Muscle layer of colon (tissue), 2 donors: ENCODE measurements at regions not wholly inside any gene's neighbourhood (a gene's known extent, or its start where the extent isn't known, plus 50 kb on each side); places are given as distances from the start of the nearest gene placed in this dataset.
"Not testable (repeated sequence)": the region's sequence is repeated elsewhere in the genome, so short reads cannot be mapped to it uniquely, and the experiment has no call there.

Source experiments
- H3K27ac ChIP-seq: one replicate; pipeline ENCODE4 v1.7.0; 2013; ENCODE audit warnings: low read depth, mild to moderate bottlenecking, low read length, moderate library complexity
- H3K27me3 ChIP-seq, 2 donors: one replicate each; pipeline ENCODE4 v1.7.0; 2013; ENCODE audit warnings: low read length in 2 of 2, mild to moderate bottlenecking in 2 of 2; ENCODE audit not compliant: insufficient read depth in 2 of 2, control insufficient read depth in 1 of 2
- H3K36me3 ChIP-seq: one replicate; pipeline ENCODE4 v1.7.0; 2013; ENCODE audit warnings: mild to moderate bottlenecking, low read length; ENCODE audit not compliant: insufficient read depth
- H3K4me1 ChIP-seq: one replicate; pipeline ENCODE4 v1.7.0; 2013; ENCODE audit warnings: mild to moderate bottlenecking, low read length; ENCODE audit not compliant: insufficient read depth
- H3K4me3 ChIP-seq, 2 donors: one replicate each; pipeline ENCODE4 v1.7.0; 2013; ENCODE audit warnings: low read length in 2 of 2, low read depth in 1 of 2, mild to moderate bottlenecking in 1 of 2, moderate library complexity in 1 of 2
- H3K9ac ChIP-seq: one replicate; pipeline ENCODE4 v1.7.0; 2013; ENCODE audit warnings: low read length
- H3K9me3 ChIP-seq: one replicate; pipeline ENCODE4 v1.7.0; 2013; ENCODE audit warnings: mild to moderate bottlenecking, low read length
- donor health status: abdominal sarcoma.
- donor health status: Adenocarcinoma of cecum.

DNA sequence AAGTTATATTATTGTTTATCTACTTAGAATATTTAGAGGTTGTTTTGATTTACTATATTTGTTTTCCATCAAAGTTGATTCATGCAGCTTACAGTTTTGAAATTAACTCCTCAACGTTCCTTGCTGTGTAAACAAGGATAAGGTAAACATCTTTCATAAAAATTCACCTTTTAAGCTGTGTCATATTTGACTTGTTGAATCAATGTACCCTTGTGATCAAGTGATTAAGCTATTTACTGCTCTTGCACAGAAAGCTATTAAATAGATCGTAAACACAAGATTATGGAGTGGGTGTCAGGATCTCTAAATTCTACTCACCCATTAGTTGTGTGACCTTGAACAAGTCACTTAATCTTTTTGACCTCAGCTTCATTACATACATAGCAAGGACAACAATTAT lies 2054.0 kb upstream of the NUDT12 start:
- no peak overlapping the region for H3K4me3 ChIP-seq
- no peak overlapping the region for H3K9ac ChIP-seq
- no peaks in the 10 kb centered on the region for H3K4me1 ChIP-seq
- no peaks in the 10 kb centered on the region for H3K36me3 ChIP-seq
- no peaks in the 10 kb centered on the region for H3K27me3 ChIP-seq
- H3K27ac ChIP-seq = no peak overlapping the region
- no peaks in the 10 kb centered on the region for H3K9me3 ChIP-seq

DNA sequence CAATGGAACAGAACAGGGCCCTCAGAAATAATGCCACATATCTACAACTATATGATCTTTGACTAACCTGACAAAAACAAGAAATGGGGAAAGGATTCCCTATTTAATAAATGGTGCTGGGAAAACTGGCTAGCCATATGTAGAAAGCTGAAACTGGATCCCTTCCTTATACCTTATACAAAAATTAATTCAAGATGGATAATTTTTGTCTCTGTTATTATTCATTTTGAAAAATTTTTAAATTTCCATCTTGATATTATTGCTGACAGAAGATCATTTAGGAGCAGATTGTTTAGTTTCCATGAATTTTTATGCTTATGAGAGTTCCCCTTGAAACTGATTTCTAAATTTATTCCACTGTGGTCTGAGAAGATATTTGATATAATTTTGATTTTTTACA lies 2039.8 kb upstream of the NUDT12 start:
- H3K9me3 ChIP-seq, H3K27ac ChIP-seq, H3K36me3 ChIP-seq, H3K27me3 ChIP-seq, H3K4me3 ChIP-seq, H3K9ac ChIP-seq, H3K4me1 ChIP-seq: not testable (repeated sequence)

DNA sequence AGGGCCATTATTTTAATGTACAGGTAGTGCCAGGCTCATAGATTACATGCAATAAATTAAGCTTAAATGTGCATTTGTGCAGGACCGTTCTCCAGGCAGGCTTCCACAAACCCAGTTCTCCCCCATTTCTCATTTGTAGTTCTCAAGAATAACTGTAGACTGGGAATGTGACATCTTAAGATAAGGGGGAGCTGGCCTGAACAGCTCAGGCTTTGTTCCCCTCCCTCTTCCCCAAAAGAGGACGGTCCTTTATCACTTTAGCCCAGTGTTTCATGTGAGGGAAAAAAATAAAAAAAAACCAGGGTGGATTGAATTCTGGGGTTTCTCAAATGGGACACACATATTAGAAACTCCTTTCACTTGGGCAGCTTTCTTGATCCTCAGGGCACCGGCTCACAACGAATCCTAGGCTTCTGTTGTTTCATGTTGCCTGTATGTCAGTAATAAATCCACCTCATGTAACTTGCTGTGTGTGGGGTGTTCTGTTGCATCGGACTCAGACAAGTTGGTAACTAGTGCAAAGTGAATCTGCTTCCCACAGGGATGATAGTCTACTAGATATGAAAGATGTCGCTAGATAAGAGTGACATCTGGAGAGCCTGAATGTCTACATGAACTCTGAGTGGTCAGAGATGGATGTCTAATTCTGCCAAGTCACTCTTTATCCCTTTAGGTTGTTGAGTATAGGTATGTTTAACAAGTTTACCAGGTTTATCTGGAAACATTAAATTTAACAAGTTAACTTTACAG lies 2030.6 kb upstream of the NUDT12 start:
- H3K27me3 ChIP-seq = no peaks in the 10 kb centered on the region
- no peak overlapping the region for H3K4me3 ChIP-seq
- no peak overlapping the region for H3K27ac ChIP-seq
- no peak overlapping the region for H3K9ac ChIP-seq
- H3K36me3 ChIP-seq = no peaks in the 10 kb centered on the region
- no peaks in the 10 kb centered on the region for H3K4me1 ChIP-seq
- H3K9me3 ChIP-seq = no peaks in the 10 kb centered on the region

DNA sequence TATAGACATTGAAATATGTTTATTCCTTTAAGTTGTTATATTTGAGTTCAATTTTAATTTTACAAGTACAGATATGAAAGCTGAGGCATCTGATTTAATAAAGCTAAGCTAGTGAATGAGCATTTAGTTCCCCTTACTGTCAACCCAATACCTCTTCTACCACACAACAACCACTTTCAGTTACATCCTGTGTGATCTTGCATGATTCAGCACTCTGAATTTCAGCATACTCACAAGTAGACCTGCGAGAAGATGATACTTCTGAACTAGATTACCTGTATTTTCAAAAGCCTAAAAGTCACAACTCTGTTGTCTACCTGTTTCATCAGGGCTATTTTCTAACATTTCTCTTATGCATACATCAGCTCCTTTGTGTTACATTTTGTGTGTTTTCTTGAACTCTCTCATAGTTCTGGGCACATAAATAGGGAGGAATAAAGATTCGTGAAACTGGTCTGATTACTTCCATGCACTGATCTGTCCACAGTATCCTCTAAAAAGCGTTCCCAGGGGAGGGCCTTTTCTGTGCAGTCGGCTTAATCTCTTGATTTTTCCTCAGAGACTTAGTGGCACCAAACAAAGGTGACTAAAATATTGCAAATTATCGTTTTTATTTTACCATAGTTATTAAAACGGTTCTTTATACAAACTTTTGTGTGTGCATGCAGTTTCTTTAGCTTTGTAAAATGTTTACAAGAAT lies 2025.5 kb upstream of the NUDT12 start:
- Histone ChIP-seq H3K4me3 (no peak overlapping the region), H3K4me1 (no peaks in the 10 kb centered on the region), H3K27ac (no peak overlapping the region), H3K36me3 (no peaks in the 10 kb centered on the region), H3K27me3 (no peaks in the 10 kb centered on the region), H3K9me3 (no peaks in the 10 kb centered on the region), H3K9ac (no peak overlapping the region)

DNA sequence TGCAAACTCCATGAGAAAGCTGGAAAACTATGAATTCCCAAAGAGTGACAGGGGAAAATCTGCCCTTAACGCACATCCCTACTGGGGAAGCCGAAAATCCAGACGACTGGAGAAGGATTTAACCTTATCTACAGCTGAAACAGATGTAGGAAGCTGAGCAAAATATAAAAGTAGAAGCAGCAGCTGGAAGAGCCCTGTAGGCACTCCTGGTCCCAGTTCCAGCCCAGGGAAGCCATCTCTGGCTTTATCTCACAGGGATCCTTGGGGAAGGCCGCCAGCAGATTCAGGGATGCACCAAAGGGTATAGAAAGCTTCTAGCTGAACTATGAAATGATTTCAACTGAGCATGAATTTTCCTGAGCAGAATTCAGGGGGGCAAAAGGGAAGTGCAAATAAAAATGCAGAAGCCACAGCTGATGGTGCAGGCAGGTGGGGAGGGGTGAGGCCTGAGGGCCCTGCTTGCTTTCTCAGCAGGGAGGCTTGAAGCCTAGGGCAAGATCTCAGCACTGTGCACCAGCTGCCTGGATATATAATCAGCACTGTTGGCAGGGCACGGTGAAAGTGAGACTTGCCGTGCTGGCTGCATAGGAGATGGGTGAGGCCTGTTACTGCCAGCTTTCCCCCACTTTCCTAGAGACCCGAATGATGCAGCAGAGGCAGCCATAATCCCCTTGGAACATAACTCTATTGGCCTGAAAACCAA lies 2019.5 kb upstream of the NUDT12 start:
- no peaks in the 10 kb centered on the region for H3K4me1 ChIP-seq
- H3K9ac ChIP-seq = no peak overlapping the region

DNA sequence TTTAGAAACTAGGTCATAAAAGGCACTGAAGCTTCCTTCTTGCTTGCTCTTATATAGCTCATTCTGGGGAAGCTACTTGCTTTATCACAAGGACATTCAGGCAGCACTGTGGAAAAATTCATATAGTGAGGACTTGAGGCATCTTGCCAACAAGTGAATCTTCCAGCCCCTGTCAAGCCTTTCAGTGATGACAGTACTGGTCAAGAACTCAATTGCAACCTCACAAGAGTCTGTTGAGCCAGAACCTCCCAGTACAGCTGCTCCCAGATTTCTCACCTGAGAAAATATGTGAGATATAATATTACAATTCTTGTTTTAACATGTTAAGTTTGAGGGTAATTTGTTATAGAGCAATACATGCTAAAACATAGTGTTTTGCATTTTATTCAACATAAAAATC lies 2011.0 kb upstream of the NUDT12 start:
- Histone ChIP-seq H3K27me3 (no peaks in the 10 kb centered on the region), H3K9me3 (no peaks in the 10 kb centered on the region), H3K4me3 (no peak overlapping the region), H3K27ac (no peak overlapping the region), H3K4me1 (no peaks in the 10 kb centered on the region), H3K9ac (no peak overlapping the region), H3K36me3 (no peaks in the 10 kb centered on the region)

More for the DNA sequence above, 2019.5 kb upstream of the NUDT12 start:
- Histone ChIP-seq H3K4me3 (no peak overlapping the region), H3K27me3 (no peaks in the 10 kb centered on the region), H3K27ac (no peak overlapping the region), H3K9me3 (no peaks in the 10 kb centered on the region), H3K36me3 (no peaks in the 10 kb centered on the region)

DNA sequence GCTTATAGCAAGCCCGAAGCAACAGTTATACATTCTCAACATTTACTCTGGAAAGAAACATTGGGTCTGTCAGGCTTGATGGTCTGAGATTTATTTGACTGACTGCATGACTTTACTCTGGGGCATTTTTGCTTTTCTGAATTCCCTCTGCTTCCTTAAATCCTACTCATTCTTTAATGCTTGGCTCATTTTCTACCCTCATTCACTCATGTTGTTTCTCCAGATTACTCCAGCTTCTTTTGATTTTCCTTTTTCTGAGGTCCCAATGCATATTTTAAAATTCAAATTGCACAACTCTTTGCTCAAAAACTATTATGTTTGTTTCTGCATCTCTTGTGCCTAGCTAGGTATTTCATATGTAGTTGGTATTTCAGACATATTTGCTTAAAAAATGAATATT lies 2002.9 kb upstream of the NUDT12 start:
- Histone ChIP-seq H3K4me3 (no peak overlapping the region), H3K9me3 (no peaks in the 10 kb centered on the region), H3K27me3 (no peaks in the 10 kb centered on the region), H3K27ac (no peak overlapping the region), H3K9ac (no peak overlapping the region), H3K36me3 (no peaks in the 10 kb centered on the region), H3K4me1 (no peaks in the 10 kb centered on the region)

DNA sequence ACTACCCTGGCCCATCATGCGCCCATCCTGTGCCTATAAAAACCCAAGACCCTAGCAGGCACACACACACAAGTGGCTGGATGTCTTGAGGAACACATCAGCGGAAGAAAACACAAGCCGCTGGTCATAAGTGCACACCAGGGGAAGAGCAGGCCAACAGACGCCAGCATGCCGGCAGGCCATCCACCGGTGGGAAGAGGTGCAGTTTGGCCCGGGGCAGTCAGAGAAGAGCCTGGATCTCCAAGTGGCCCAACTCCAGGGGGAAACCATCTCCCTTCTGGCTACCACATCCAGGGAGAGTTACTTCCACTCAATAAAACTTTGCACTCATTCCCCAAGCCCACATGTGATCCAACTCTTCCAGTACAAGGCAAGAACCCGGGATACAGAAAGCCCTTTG lies 2001.3 kb upstream of the NUDT12 start:
- Histone ChIP-seq H3K27ac (no peak overlapping the region), H3K9ac (no peak overlapping the region), H3K27me3 (no peaks in the 10 kb centered on the region), H3K36me3 (no peaks in the 10 kb centered on the region), H3K4me3 (no peak overlapping the region), H3K9me3 (no peaks in the 10 kb centered on the region), H3K4me1 (no peaks in the 10 kb centered on the region)

DNA sequence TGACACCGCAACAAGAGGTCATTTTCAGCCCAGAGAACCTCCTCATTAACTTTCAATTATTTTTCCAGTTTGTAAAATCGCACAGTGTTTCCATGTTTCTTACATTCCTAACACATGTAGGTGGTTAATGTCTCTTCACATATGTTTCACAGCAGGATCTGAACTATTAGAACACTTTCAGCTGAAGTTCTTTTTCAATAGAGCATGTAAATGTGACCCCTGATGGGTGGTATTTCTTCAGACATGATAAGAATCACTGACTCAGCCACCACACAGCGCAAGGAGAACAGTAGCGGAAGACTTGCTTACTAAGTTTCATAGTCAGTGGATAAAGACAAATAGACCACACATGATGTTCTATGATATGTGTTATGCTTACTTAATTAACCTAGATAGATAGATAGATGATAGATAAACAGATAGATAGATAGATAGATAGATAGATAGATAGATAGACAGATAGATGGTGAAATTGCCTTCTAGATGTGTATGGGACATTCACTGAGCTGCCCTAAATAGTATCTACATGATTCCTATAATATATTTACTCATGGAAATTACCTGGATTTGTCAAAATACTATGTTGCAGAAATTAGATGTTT lies 1992.1 kb upstream of the NUDT12 start:
- no peaks in the 10 kb centered on the region for H3K4me1 ChIP-seq
- H3K27me3 ChIP-seq = no peaks in the 10 kb centered on the region
- no peak overlapping the region for H3K27ac ChIP-seq
- no peaks in the 10 kb centered on the region for H3K36me3 ChIP-seq
- H3K9me3 ChIP-seq = no peaks in the 10 kb centered on the region
- H3K9ac ChIP-seq = no peak overlapping the region
- H3K4me3 ChIP-seq = no peak overlapping the region

DNA sequence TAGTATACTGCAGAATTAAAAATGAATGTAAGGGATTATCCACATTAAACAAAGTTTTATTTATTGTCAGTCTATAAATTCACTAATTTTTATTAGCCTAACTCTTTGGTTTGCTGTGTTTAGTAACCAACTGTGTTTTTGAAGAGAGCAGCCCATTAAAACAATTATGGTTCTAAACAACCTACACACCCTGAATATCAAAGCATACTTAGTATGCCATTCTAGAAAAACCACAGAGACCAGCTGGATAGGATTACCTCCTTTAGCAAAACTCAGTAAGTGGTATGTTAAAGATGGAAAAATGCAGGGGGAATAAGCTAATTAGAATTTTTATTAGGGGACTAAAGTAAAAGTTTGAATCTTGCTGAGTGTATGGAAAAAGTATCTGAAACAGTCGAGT lies 1981.7 kb upstream of the NUDT12 start:
- Histone ChIP-seq H3K27me3 (no peaks in the 10 kb centered on the region), H3K9me3 (no peaks in the 10 kb centered on the region), H3K9ac (no peak overlapping the region), H3K4me3 (no peak overlapping the region), H3K4me1 (peaks cover 4% of the 10 kb centered on the region), H3K27ac (no peak overlapping the region), H3K36me3 (no peaks in the 10 kb centered on the region)

DNA sequence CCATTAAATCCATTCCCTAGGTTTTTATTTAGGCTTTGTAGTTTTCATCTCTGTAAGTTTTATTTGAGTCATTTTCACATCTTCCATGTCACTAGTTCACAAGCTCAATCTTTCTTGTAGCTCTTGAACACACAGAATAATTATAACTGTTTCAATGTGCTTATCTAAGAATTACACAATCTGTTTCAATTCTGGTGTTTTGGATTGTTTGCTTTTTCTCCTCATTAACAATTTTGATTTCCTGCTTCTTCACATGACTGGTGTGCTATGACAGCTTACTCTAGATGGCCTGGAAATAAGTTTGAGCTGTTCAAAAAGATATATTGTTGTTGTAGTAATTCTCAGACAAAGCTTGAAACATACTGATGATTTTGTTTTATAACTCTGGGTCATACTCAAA lies 1974.1 kb upstream of the NUDT12 start:
- Histone ChIP-seq H3K27me3 (no peaks in the 10 kb centered on the region), H3K36me3 (no peaks in the 10 kb centered on the region), H3K9ac (no peak overlapping the region), H3K4me1 (no peaks in the 10 kb centered on the region), H3K9me3 (no peaks in the 10 kb centered on the region), H3K4me3 (no peak overlapping the region), H3K27ac (no peak overlapping the region)
